ENCODE measurements at regions not wholly inside any gene's neighbourhood (a gene's known extent, or its start where the extent isn't known, plus 50 kb on each side); places are given as distances from the start of the nearest gene placed in this dataset.
"Not testable (repeated sequence)": the region's sequence is repeated elsewhere in the genome, so short reads cannot be mapped to it uniquely, and the experiment has no call there.

DNA sequence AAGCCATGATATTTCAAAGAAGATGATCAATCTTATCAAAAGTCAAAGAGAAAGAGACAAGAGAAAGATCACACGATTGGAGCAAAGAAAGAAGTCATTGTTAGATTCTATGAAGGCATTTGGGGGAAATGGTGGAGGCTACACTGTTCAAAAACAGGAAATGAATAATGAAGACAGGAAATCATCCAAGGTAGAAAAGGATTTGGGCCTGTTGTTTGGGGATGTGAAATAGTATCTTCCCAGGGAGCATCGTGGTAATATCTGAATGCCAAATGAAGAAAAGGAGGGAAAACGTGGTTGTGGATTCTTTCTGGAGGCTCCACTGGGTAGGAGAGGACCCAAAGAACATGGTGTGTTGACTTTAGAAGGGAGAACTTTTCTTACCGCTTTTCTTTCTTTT, 482.4 kb downstream of the NLGN4X start:
- H3K9me3 Mint-ChIP-seq (ENCODE audit: low read depth): no peaks in the 10 kb centered on the region
- H3K4me3 Mint-ChIP-seq: no peak overlapping the region
- H3K27me3 Mint-ChIP-seq: no peaks in the 10 kb centered on the region

GRCh38 chrX:5733501-5733900, 495.2 kb downstream of the NLGN4X start:
- H3K27ac Mint-ChIP-seq: no peak overlapping the region
- no peaks in the 10 kb centered on the region for H3K4me1 Mint-ChIP-seq (ENCODE audit: low read depth)
- H3K27me3 Mint-ChIP-seq: no peaks in the 10 kb centered on the region
- H3K4me3 Mint-ChIP-seq: no peak overlapping the region
- peaks cover 3% of the 10 kb centered on the region for H3K9me3 Mint-ChIP-seq (ENCODE audit: low read depth)
- H3K36me3 Mint-ChIP-seq: no peaks in the 10 kb centered on the region

More for the DNA sequence above, 482.4 kb downstream of the NLGN4X start:
- no peak overlapping the region for H3K27ac Mint-ChIP-seq
- no peaks in the 10 kb centered on the region for H3K36me3 Mint-ChIP-seq
- H3K4me1 Mint-ChIP-seq (ENCODE audit: low read depth): no peaks in the 10 kb centered on the region

GRCh38 chrX:5730556-5730955, 498.1 kb downstream of the NLGN4X start:
- no peaks in the 10 kb centered on the region for H3K36me3 Mint-ChIP-seq
- no peaks in the 10 kb centered on the region for H3K27me3 Mint-ChIP-seq
- no peak overlapping the region for H3K27ac Mint-ChIP-seq
- H3K4me1 Mint-ChIP-seq (ENCODE audit: low read depth): no peaks in the 10 kb centered on the region
- peaks cover 3% of the 10 kb centered on the region for H3K9me3 Mint-ChIP-seq (ENCODE audit: low read depth)
- no peak overlapping the region for H3K4me3 Mint-ChIP-seq

GRCh38 chrX:5726224-5726623, 502.4 kb downstream of the NLGN4X start:
- Mint-ChIP-seq H3K4me3 (no peak overlapping the region), H3K36me3 (no peaks in the 10 kb centered on the region), H3K9me3 (ENCODE audit: low read depth) (no peaks in the 10 kb centered on the region), H3K27me3 (no peaks in the 10 kb centered on the region), H3K27ac (no peak overlapping the region), H3K4me1 (ENCODE audit: low read depth) (no peaks in the 10 kb centered on the region)

DNA sequence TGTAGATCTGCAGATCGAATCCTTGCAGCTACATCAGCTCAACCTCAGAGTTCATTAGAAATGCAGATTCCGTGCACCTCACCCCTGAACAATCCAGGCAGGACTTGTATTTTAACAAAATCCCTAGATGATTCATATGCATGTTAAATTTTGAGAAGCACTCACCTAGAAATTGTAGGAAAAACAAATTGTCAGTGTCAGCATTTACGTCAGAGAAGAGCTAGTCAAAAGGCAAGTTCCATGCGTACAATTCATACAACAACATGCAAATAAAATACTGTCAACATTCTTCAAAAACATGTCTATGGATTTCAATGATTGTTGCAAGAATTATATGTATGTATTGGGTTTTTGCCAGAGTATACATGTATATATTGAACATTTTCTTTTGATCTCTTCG, 504.5 kb downstream of the NLGN4X start:
- H3K27me3 Mint-ChIP-seq: no peaks in the 10 kb centered on the region
- no peaks in the 10 kb centered on the region for H3K4me1 Mint-ChIP-seq (ENCODE audit: low read depth)
- H3K27ac Mint-ChIP-seq: no peak overlapping the region
- no peak overlapping the region for H3K4me3 Mint-ChIP-seq
- H3K9me3 Mint-ChIP-seq (ENCODE audit: low read depth): no peaks in the 10 kb centered on the region
- H3K36me3 Mint-ChIP-seq: no peaks in the 10 kb centered on the region

- Mint-ChIP-seq H3K9me3 (ENCODE audit: low read depth) (peaks cover 3% of the 10 kb centered on the region), H3K36me3 (no peaks in the 10 kb centered on the region), H3K27me3 (no peaks in the 10 kb centered on the region), H3K4me3 (no peak overlapping the region), H3K4me1 (ENCODE audit: low read depth) (no peaks in the 10 kb centered on the region), H3K27ac (no peak overlapping the region)
Observed at GRCh38 chrX:5718651-5719050, 510.0 kb downstream of the NLGN4X start.

DNA sequence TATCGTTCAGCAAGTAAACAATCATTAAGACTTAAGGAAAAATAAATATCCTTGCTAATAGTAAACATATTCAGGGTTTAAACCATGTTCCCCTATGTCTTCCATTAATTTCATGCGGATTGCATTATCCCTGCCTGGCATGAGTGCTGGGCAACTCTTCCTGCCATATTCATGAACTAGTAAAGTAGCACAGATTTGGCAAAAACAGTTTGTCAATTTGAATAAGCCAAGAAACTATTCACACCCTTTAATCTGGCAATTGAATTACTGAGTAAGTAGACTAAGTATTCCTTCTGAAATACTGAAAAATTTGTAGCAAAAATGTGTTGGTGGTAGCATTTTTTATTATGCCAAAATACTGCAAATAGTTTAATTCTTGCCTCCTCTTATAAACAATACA, 512.0 kb downstream of the NLGN4X start:
- Mint-ChIP-seq H3K27ac (no peak overlapping the region), H3K27me3 (no peaks in the 10 kb centered on the region), H3K36me3 (no peaks in the 10 kb centered on the region), H3K4me1 (ENCODE audit: low read depth) (no peaks in the 10 kb centered on the region), H3K4me3 (no peak overlapping the region), H3K9me3 (ENCODE audit: low read depth) (peaks cover 3% of the 10 kb centered on the region)

DNA sequence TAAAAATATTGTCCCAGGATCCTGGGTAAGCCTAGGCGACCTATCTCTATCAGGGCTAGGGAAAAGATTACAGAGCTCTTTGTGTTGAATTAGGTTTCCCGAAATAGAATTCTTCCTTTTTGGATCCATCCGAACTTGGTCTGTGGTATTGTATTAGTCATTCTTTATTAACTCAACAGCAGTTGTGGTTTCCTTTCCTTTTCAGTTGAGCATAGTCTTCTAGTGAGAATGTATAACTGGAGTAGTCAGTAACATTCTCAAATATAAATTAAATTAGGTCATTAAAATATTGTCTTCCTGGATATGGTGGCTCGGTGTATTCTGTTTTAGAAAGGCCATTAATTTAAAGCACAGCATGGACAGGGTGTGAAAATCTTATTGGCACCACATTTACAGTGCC, 520.4 kb downstream of the NLGN4X start:
- Mint-ChIP-seq H3K9me3 (ENCODE audit: low read depth) (no peaks in the 10 kb centered on the region), H3K4me1 (ENCODE audit: low read depth) (no peaks in the 10 kb centered on the region), H3K27ac (no peak overlapping the region), H3K4me3 (no peak overlapping the region), H3K36me3 (no peaks in the 10 kb centered on the region), H3K27me3 (no peaks in the 10 kb centered on the region)

DNA sequence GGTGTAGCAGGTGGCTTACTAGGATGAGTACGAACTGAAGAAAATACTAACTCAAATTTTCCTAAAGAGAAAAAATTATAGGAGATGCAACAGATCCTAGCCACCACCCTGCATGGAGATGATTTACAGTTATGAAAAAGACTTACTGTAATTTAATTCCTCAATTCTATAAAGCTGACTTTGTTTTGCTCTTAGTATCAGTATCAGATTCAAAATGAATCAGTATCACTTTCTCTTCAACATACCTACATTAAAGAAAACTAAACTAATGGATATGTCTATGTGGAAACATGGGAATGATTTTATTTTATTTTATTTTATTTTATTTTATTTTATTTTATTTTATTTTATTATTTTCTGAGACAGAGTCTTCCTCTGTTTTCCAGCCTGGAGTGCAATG, 525.8 kb downstream of the NLGN4X start:
- Mint-ChIP-seq H3K4me3 (no peak overlapping the region), H3K27ac (no peak overlapping the region), H3K9me3 (ENCODE audit: low read depth) (no peaks in the 10 kb centered on the region), H3K36me3 (no peaks in the 10 kb centered on the region), H3K4me1 (ENCODE audit: low read depth) (no peaks in the 10 kb centered on the region), H3K27me3 (no peaks in the 10 kb centered on the region)

GRCh38 chrX:5695971-5696370, 532.7 kb downstream of the NLGN4X start:
- no peak overlapping the region for H3K27ac Mint-ChIP-seq
- no peak overlapping the region for H3K4me3 Mint-ChIP-seq
- no peaks in the 10 kb centered on the region for H3K4me1 Mint-ChIP-seq (ENCODE audit: low read depth)
- H3K36me3 Mint-ChIP-seq: no peaks in the 10 kb centered on the region
- H3K27me3 Mint-ChIP-seq: no peaks in the 10 kb centered on the region
- peaks cover 4% of the 10 kb centered on the region for H3K9me3 Mint-ChIP-seq (ENCODE audit: low read depth)

DNA sequence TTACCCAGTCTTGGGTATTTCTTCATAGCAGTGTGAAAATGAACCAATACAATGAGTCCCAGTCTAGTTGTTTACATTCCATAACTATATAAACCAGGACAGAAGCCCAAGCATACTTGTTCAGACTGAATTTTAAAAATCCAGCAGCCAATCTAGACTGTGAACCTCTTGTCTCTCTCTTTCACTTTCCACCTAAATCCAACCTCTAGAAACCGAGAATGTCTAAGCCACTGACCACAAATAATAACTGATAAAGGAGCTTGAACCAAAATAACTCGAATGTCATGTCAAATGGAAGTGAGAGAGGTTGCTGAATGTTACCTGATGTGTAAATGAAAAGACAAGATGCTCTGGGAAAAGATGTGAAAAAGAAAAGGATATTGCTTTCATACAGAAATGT, 544.7 kb downstream of the NLGN4X start:
- no peak overlapping the region for H3K27ac Mint-ChIP-seq
- no peaks in the 10 kb centered on the region for H3K36me3 Mint-ChIP-seq
- H3K4me1 Mint-ChIP-seq (ENCODE audit: low read depth): no peaks in the 10 kb centered on the region
- H3K27me3 Mint-ChIP-seq: no peaks in the 10 kb centered on the region
- H3K9me3 Mint-ChIP-seq (ENCODE audit: low read depth): no peaks in the 10 kb centered on the region
- no peak overlapping the region for H3K4me3 Mint-ChIP-seq

DNA sequence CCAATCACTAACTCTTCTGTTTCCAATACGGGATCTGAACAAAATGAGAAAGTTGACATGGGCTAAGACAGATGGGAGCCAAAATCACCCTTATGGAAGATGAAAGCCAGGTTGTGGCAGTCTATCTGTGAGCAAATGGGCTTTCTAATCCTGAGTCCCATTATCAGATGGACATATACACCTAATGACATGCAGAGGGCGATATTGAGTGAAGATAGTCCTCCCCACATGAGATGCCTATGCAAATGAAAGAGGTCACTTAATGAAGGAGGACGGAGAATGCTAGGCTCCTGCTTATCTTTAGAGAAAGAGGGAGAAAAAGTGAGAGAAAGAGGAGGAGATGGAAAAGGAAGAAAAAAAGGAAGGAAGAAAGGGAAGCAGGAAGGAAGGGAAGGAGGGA, 547.5 kb downstream of the NLGN4X start:
- no peaks in the 10 kb centered on the region for H3K9me3 Mint-ChIP-seq (ENCODE audit: low read depth)
- H3K27ac Mint-ChIP-seq: no peak overlapping the region
- no peaks in the 10 kb centered on the region for H3K27me3 Mint-ChIP-seq
- H3K4me3 Mint-ChIP-seq: no peak overlapping the region
- no peaks in the 10 kb centered on the region for H3K36me3 Mint-ChIP-seq
- H3K4me1 Mint-ChIP-seq (ENCODE audit: low read depth): no peaks in the 10 kb centered on the region

- H3K4me3 Mint-ChIP-seq: no peak overlapping the region
- H3K27ac Mint-ChIP-seq: no peak overlapping the region
- H3K4me1 Mint-ChIP-seq (ENCODE audit: low read depth): no peaks in the 10 kb centered on the region
- H3K27me3 Mint-ChIP-seq: no peaks in the 10 kb centered on the region
- H3K9me3 Mint-ChIP-seq (ENCODE audit: low read depth): peaks cover 4% of the 10 kb centered on the region
- H3K36me3 Mint-ChIP-seq: no peaks in the 10 kb centered on the region
Observed at GRCh38 chrX:5674036-5674435, 554.6 kb downstream of the NLGN4X start.

DNA sequence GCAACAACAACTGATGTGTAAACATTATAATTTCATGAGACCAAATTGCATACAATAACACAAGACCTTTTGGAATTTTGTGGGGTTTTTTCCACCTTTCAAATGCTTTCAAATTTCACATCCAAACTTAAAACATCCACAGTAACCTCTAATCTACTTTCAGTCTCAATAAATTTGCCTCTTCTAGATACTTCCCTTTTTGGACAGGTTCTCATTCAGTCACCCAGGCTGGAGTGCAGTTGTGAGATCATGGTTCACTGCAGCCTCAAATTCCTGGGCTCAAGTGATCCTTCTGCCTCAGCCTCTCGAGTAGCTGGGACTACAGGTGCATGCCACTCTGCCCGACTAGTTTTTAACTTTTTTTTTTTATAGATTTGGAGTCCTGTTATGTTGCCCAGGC, 556.6 kb downstream of the NLGN4X start:
- no peaks in the 10 kb centered on the region for H3K4me1 Mint-ChIP-seq (ENCODE audit: low read depth)
- peaks cover 4% of the 10 kb centered on the region for H3K9me3 Mint-ChIP-seq (ENCODE audit: low read depth)
- no peak overlapping the region for H3K27ac Mint-ChIP-seq

GRCh38 chrX:5666689-5667088, 562.0 kb downstream of the NLGN4X start:
- H3K4me3 Mint-ChIP-seq; H3K27ac Mint-ChIP-seq; H3K4me1 Mint-ChIP-seq (ENCODE audit: low read depth); H3K9me3 Mint-ChIP-seq (ENCODE audit: low read depth); H3K27me3 Mint-ChIP-seq; H3K36me3 Mint-ChIP-seq: not testable (repeated sequence)

More for the DNA sequence above, 556.6 kb downstream of the NLGN4X start:
- Mint-ChIP-seq H3K27me3 (no peaks in the 10 kb centered on the region), H3K36me3 (no peaks in the 10 kb centered on the region), H3K4me3 (no peak overlapping the region)

DNA sequence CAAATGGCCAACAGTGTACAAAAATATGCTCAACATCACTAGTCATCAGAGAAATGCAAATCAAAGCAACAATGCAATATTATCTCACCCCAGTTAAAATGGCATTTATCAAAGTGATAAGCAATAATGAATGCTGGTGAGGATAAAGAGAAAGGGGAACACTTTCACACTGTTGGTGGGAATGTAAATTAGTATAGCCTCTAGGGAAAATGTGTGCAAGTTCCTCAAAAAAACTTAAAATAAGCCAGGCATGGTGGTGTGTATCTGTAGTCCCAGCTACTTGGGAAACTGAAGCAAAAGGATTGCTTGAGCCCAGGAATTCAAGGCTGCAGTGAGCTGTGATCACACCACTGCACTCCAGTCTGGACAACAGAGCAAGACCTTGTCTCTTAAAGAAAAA, 572.1 kb downstream of the NLGN4X start:
- H3K4me3 Mint-ChIP-seq: no peak overlapping the region
- H3K9me3 Mint-ChIP-seq (ENCODE audit: low read depth): peaks cover 4% of the 10 kb centered on the region
- H3K4me1 Mint-ChIP-seq (ENCODE audit: low read depth): no peaks in the 10 kb centered on the region
- H3K27me3 Mint-ChIP-seq: no peaks in the 10 kb centered on the region
- no peak overlapping the region for H3K27ac Mint-ChIP-seq
- no peaks in the 10 kb centered on the region for H3K36me3 Mint-ChIP-seq

DNA sequence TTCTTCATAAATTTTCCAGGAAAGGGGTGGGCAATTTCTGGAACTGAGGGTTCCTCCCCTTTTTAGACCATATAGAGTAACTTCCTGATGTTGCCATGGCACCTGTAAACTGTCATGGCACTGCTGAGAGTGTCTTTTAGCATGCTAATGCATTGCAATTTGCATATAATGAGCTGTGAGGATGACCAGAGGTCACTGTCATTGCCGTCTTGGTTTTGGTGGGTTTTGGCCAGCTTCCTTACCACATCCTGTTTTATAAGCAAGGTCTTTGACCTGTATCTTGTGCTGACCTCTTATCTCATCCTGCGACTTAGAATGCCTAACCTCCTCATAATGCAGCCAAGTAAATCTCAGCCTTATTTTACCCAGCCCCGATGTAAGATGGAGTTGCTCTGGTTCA, 577.8 kb downstream of the NLGN4X start:
- H3K27me3 Mint-ChIP-seq: no peaks in the 10 kb centered on the region

More for the DNA sequence above, 577.8 kb downstream of the NLGN4X start:
- no peaks in the 10 kb centered on the region for H3K36me3 Mint-ChIP-seq
- H3K4me3 Mint-ChIP-seq: no peak overlapping the region
- peaks cover 4% of the 10 kb centered on the region for H3K9me3 Mint-ChIP-seq (ENCODE audit: low read depth)
- H3K4me1 Mint-ChIP-seq (ENCODE audit: low read depth): no peaks in the 10 kb centered on the region
- no peak overlapping the region for H3K27ac Mint-ChIP-seq
